Type B pancreatic cell (in vitro differentiated cells): ENCODE measurements at regions not wholly inside any gene's neighbourhood (a gene's known extent, or its start where the extent isn't known, plus 50 kb on each side); places are given as distances from the start of the nearest gene placed in this dataset.
"Not testable (repeated sequence)": the region's sequence is repeated elsewhere in the genome, so short reads cannot be mapped to it uniquely, and the experiment has no call there.

Experiments
- DNase-seq: peaks from one replicate; pipeline ENCODE4 v3.0.0; 2021; ENCODE audit warnings: mixed read lengths; ENCODE audit not compliant: unreplicated experiment; ENCODE audit errors: extremely low spot score
- H3K27ac Mint-ChIP-seq: 2 replicates; pipeline ENCODE4 v1.8.0; 2021; ENCODE audit warnings: mild to moderate bottlenecking, mixed read lengths
- H3K27me3 Mint-ChIP-seq: 2 replicates; pipeline ENCODE4 v1.8.0; 2021; ENCODE audit warnings: mixed read lengths
- H3K36me3 Mint-ChIP-seq: 2 replicates; pipeline ENCODE4 v1.8.0; 2021; ENCODE audit warnings: mixed read lengths
- H3K4me1 Mint-ChIP-seq: one replicate; pipeline ENCODE4 v1.8.0; 2021; ENCODE audit warnings: mixed read lengths; ENCODE audit not compliant: unreplicated experiment
- H3K4me3 Mint-ChIP-seq: 2 replicates; pipeline ENCODE4 v1.8.0; 2021; ENCODE audit warnings: mild to moderate bottlenecking, mixed read lengths
- H3K9me3 Mint-ChIP-seq: 2 replicates; pipeline ENCODE4 v1.8.0; 2021; ENCODE audit warnings: mixed read lengths
- CTCF ChIP-seq: fragments of 200-600 bp; sonication (generic); conservative IDR thresholded peaks from 2 replicates; pipeline ENCODE4 v1.5.0; 2021; ENCODE audit warnings: antibody characterized with exemption, mild to moderate bottlenecking

GRCh38 chr14:99033951-99034350 is 238.0 kb downstream of the BCL11B start:
- TF ChIP-seq CTCF: no peak
- Mint-ChIP-seq H3K4me1 (no peaks in the 10 kb centered on the region), H3K4me3 (no peak overlapping the region), H3K27me3 (no peaks in the 10 kb centered on the region), H3K36me3 (no peaks in the 10 kb centered on the region), H3K27ac (no peak overlapping the region), H3K9me3 (no peaks in the 10 kb centered on the region)
- no peak for DNase-seq

DNA sequence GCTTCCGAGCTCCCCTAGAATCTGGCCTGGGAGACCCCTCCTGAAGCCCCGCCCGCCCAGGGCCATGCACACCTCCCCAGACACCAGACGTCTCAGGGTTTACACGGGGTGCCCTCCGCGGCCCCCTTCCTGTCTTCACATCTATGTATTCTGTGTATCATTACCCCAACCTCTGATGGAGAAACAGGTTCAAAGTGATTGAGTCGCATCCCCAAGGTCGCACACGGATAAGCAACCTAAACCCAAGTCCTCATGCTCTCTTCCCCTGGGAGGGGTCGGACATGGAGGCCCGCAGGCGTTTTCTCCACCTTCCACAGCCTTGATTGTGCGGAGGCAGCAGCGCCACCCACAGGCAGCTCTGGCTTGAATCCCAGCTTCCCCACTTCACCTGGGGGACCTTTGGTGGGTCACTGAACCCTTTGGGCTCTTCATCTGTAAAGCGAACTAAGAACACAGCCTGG is 237.3 kb downstream of the BCL11B start:
- Mint-ChIP-seq H3K4me3 (no peak overlapping the region), H3K4me1 (no peaks in the 10 kb centered on the region), H3K27ac (no peak overlapping the region), H3K36me3 (no peaks in the 10 kb centered on the region), H3K27me3 (no peaks in the 10 kb centered on the region), H3K9me3 (no peaks in the 10 kb centered on the region)
- DNase-seq: peak; percentile 61
- no peak for TF ChIP-seq CTCF

GRCh38 chr14:99035268-99035667 is 236.7 kb downstream of the BCL11B start:
- H3K27me3 Mint-ChIP-seq: no peaks in the 10 kb centered on the region
- TF ChIP-seq CTCF: no peak
- H3K36me3 Mint-ChIP-seq: no peaks in the 10 kb centered on the region
- no peaks in the 10 kb centered on the region for H3K9me3 Mint-ChIP-seq
- H3K27ac Mint-ChIP-seq: no peak overlapping the region
- no peak for DNase-seq
- H3K4me3 Mint-ChIP-seq: no peak overlapping the region
- H3K4me1 Mint-ChIP-seq: no peaks in the 10 kb centered on the region

- Mint-ChIP-seq H3K27me3 (no peaks in the 10 kb centered on the region), H3K9me3 (no peaks in the 10 kb centered on the region), H3K4me1 (no peaks in the 10 kb centered on the region), H3K4me3 (no peak overlapping the region), H3K27ac (no peak overlapping the region), H3K36me3 (no peaks in the 10 kb centered on the region)
- no peak for TF ChIP-seq CTCF
- no peak for DNase-seq
These were observed 236.0 kb downstream of the BCL11B start for GRCh38 chr14:99035712-99036610.

GRCh38 chr14:99036611-99037293 is 235.2 kb downstream of the BCL11B start:
- no peak overlapping the region for H3K27ac Mint-ChIP-seq

DNA sequence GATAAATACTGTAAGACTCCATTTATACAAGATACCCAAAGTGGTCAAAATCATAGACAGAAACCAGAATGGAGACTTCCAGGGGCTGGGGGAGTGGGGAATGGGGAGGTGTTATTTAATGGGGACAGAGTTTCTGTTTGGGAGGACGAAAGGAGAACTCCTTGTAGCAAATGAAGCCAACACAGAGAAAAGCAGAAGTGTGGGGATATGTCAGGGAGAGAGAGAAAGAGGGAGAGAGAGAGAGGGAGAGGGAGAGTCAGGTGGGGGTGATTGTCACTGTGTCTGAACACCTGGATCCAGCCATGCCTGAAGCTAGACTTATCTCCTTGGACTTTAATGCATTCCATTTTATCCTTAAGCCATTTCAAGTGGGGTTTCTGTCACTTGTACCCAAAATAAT is 234.7 kb downstream of the BCL11B start:
- not testable (repeated sequence) for H3K4me1 Mint-ChIP-seq

More at GRCh38 chr14:99036611-99037293, 235.2 kb downstream of the BCL11B start:
- no peaks in the 10 kb centered on the region for H3K36me3 Mint-ChIP-seq
- peak overlapping the region; percentile 14 for H3K4me3 Mint-ChIP-seq
- H3K4me1 Mint-ChIP-seq: no peaks in the 10 kb centered on the region
- TF ChIP-seq CTCF: no peak
- H3K27me3 Mint-ChIP-seq: no peaks in the 10 kb centered on the region
- DNase-seq: peak; percentile 45
- no peaks in the 10 kb centered on the region for H3K9me3 Mint-ChIP-seq

More for the DNA sequence above, 234.7 kb downstream of the BCL11B start:
- not testable (repeated sequence) for H3K9me3 Mint-ChIP-seq, H3K27me3 Mint-ChIP-seq, H3K4me3 Mint-ChIP-seq, H3K36me3 Mint-ChIP-seq, DNase-seq, H3K27ac Mint-ChIP-seq
